Body of pancreas (tissue), 4 donors: ENCODE measurements at regions not wholly inside any gene's neighbourhood (a gene's known extent, or its start where the extent isn't known, plus 50 kb on each side); places are given as distances from the start of the nearest gene placed in this dataset.

Experiments
- ATAC-seq: fragments of 150-250 bp; one replicate; pipeline ENCODE4 v1.9.1; 2016
- DNase-seq, 4 donors: peaks; one replicate each; pipeline ENCODE4 v3.0.0-alpha.2; 2019
- H3K27ac ChIP-seq, 4 donors: fragments of 200-600 bp; sonication (generic); 1 replicate in 3 of 4; 2 replicates in 1 of 4; pipeline versions ENCODE4 v1.5.1 to v1.6.1; 2016 to 2019; ENCODE audit warnings: mild to moderate bottlenecking in 1 of 4, mixed read lengths in 1 of 4, moderate library complexity in 1 of 4
- H3K27me3 ChIP-seq, 2 donors: fragments of 200-600 bp; sonication (generic); one replicate each; pipeline ENCODE4 v1.6.0; 2016; ENCODE audit warnings: mild to moderate bottlenecking in 1 of 2
- H3K36me3 ChIP-seq, 2 donors: fragments of 200-600 bp; sonication (generic); replicated peaks in 1 of 2; 2 replicates each; pipeline ENCODE4 v1.5.1; 2016; ENCODE audit warnings: low read depth in 2 of 2; ENCODE audit not compliant: insufficient read depth in 1 of 2
- H3K4me1 ChIP-seq: fragments of 200-600 bp; sonication (generic); one replicate; pipeline ENCODE4 v1.6.0; 2016
- H3K4me3 ChIP-seq, 2 donors: fragments of 200-600 bp; sonication (generic); 1 replicate in 1 of 2; 2 replicates in 1 of 2; pipeline ENCODE4 v1.5.1; 2016 to 2019
- H3K9me3 ChIP-seq, 3 donors: fragments of 200-600 bp; sonication (generic); 1 replicate in 2 of 3; 2 replicates in 1 of 3; pipeline ENCODE4 v1.5.1; 2016
- CTCF ChIP-seq, 7 experiments: fragments of 450-650 bp in 4 of 7; fragments of 200-600 bp in 3 of 7; sonication (generic) in 3 of 7; IDR thresholded peaks; one replicate each; pipeline ENCODE4 v1.5.1; 2016 to 2019; ENCODE audit warnings: antibody characterized with exemption in 7 of 7
- POLR2A ChIP-seq, 3 donors: fragments of 450-650 bp; IDR thresholded peaks; one replicate each; pipeline ENCODE4 v1.6.1; 2016; ENCODE audit warnings: antibody characterized with exemption in 3 of 3, mild to moderate bottlenecking in 2 of 3
- WGBS, 2 donors: methylation state at CpG; one replicate each; pipeline ENCODE4 v1.1.5; 2017; 5-methylcytosine and 5-hydroxymethylcytosine counted together
- intact Hi-C: fragments of 100-400 bp; cut with DNase I; formaldehyde crosslinking; loops from one replicate; pipeline ENCODE4 v1.15.1; 2023

- DNase-seq (no peak), ATAC-seq (no peak)
- no peaks in the 10 kb centered on the region for H3K4me1 ChIP-seq
- no peak overlapping the region for H3K4me3 ChIP-seq
- 67 to 69% methylated on average over 5 of the region's 5 CpGs for WGBS, 2 donors
- no peak for TF ChIP-seq CTCF (IDR thresholded peaks at IDR 0.05)
- no peak for TF ChIP-seq POLR2A (IDR thresholded peaks at IDR 0.05)
- no peaks in the 10 kb centered on the region for H3K36me3 ChIP-seq
- H3K9me3 ChIP-seq: no peaks in the 10 kb centered on the region
- H3K27ac ChIP-seq: no peak overlapping the region
- intact Hi-C loops: no loop called here
- no peaks in the 10 kb centered on the region for H3K27me3 ChIP-seq
Observed at GRCh38 chr5:4036861-4037260, 441.2 kb downstream of the IRX1 start.

GRCh38 chr5:4038994-4039393, 443.4 kb downstream of the IRX1 start:
- Histone ChIP-seq H3K4me3 (no peak overlapping the region), H3K9me3 (no peaks in the 10 kb centered on the region), H3K27ac (no peak overlapping the region), H3K4me1 (no peaks in the 10 kb centered on the region), H3K27me3 (no peaks in the 10 kb centered on the region), H3K36me3 (no peaks in the 10 kb centered on the region)
- intact Hi-C loops: no loop called here
- no peak for ATAC-seq
- 42 to 57% methylated on average over 8 of the region's 8 CpGs for WGBS, 2 donors
- no peak for DNase-seq
- no peak for TF ChIP-seq CTCF (IDR thresholded peaks at IDR 0.05)
- TF ChIP-seq POLR2A (IDR thresholded peaks at IDR 0.05): no peak

GRCh38 chr5:4042311-4042710, 446.7 kb downstream of the IRX1 start:
- H3K27me3 ChIP-seq: no peaks in the 10 kb centered on the region
- peak; percentile 38 for ATAC-seq
- no peak overlapping the region for H3K4me3 ChIP-seq
- TF ChIP-seq POLR2A (IDR thresholded peaks at IDR 0.05): no peak
- TF ChIP-seq CTCF (IDR thresholded peaks at IDR 0.05): no peak
- no peaks in the 10 kb centered on the region for H3K4me1 ChIP-seq
- DNase-seq: no peak
- intact Hi-C loops: no loop called here
- WGBS, 2 donors: 38 to 48% methylated on average over 2 of the region's 2 CpGs
- no peaks in the 10 kb centered on the region for H3K36me3 ChIP-seq
- no peak overlapping the region for H3K27ac ChIP-seq
- no peaks in the 10 kb centered on the region for H3K9me3 ChIP-seq

GRCh38 chr5:4043135-4043534, 447.5 kb downstream of the IRX1 start:
- intact Hi-C loops: no loop called here
- H3K27me3 ChIP-seq: no peaks in the 10 kb centered on the region
- TF ChIP-seq CTCF (IDR thresholded peaks at IDR 0.05) (no peak), POLR2A (IDR thresholded peaks at IDR 0.05) (no peak)
- no peak overlapping the region for H3K4me3 ChIP-seq
- no peaks in the 10 kb centered on the region for H3K4me1 ChIP-seq
- DNase-seq (no peak), ATAC-seq (no peak)
- H3K9me3 ChIP-seq: no peaks in the 10 kb centered on the region
- no peak overlapping the region for H3K27ac ChIP-seq
- H3K36me3 ChIP-seq: no peaks in the 10 kb centered on the region

- intact Hi-C loops: no loop called here
- ATAC-seq (no peak), DNase-seq (no peak)
- Histone ChIP-seq H3K4me1 (no peaks in the 10 kb centered on the region), H3K9me3 (no peaks in the 10 kb centered on the region), H3K27me3 (no peaks in the 10 kb centered on the region), H3K36me3 (no peaks in the 10 kb centered on the region), H3K4me3 (no peak overlapping the region), H3K27ac (no peak overlapping the region)
- TF ChIP-seq POLR2A (IDR thresholded peaks at IDR 0.05) (no peak), CTCF (IDR thresholded peaks at IDR 0.05) (no peak)
- WGBS, 2 donors: 86 to 100% methylated on average over 2 of the region's 2 CpGs
Observed at GRCh38 chr5:4044881-4045280, 449.2 kb downstream of the IRX1 start.
